ENCODE measurements at regions not wholly inside any gene's neighbourhood (a gene's known extent, or its start where the extent isn't known, plus 50 kb on each side); places are given as distances from the start of the nearest gene placed in this dataset.

DNA sequence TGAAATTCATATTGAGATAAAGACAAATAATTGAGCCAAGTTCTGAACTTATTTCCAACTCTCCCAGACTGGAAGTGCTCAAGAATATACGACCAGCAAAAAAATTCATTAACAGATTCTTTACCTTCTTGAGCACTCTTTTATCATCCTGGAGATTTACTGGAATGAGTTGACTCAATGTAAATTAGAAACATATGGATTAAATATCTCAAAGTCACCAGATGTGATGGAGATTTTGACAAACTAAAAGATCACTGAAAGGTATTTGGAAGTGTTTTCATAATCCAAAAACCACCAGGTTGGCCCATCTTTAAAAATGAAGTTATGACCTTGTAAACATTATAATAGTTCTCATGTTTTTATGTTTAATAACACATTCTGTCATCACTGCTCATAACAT is 433.2 kb upstream of the RASGRP1 start:
- Histone ChIP-seq H3K4me1 (ENCODE audit: control insufficient read depth, insufficient read depth, low read length) (no peaks in the 10 kb centered on the region), H3K4me3 (ENCODE audit: low read depth in 2 of 2, low read length in 2 of 2) (no peak overlapping the region), H3K9me3 (ENCODE audit: control insufficient read depth, insufficient read depth, low read depth, low read length) (no peaks in the 10 kb centered on the region), H3K27ac (ENCODE audit: low read length) (no peak overlapping the region), H3K36me3 (ENCODE audit: control insufficient read depth, insufficient read depth, low read length) (no peaks in the 10 kb centered on the region), H3K27me3 (ENCODE audit: control insufficient read depth, insufficient read depth, low read length) (no peaks in the 10 kb centered on the region)
- DNase-seq (ENCODE audit: low read depth, low spot score) (no peak), ATAC-seq (no peak)
- TF ChIP-seq REST (IDR thresholded peaks at IDR 0.05; ENCODE audit: insufficient read depth in 1 of 2, low read depth in 2 of 2, low read length in 1 of 2) = no peak
- TF ChIP-seq POLR2AphosphoS5 (IDR thresholded peaks at IDR 0.05; ENCODE audit: low read depth, low read length) = no peak
- TF ChIP-seq, protein P1, sequence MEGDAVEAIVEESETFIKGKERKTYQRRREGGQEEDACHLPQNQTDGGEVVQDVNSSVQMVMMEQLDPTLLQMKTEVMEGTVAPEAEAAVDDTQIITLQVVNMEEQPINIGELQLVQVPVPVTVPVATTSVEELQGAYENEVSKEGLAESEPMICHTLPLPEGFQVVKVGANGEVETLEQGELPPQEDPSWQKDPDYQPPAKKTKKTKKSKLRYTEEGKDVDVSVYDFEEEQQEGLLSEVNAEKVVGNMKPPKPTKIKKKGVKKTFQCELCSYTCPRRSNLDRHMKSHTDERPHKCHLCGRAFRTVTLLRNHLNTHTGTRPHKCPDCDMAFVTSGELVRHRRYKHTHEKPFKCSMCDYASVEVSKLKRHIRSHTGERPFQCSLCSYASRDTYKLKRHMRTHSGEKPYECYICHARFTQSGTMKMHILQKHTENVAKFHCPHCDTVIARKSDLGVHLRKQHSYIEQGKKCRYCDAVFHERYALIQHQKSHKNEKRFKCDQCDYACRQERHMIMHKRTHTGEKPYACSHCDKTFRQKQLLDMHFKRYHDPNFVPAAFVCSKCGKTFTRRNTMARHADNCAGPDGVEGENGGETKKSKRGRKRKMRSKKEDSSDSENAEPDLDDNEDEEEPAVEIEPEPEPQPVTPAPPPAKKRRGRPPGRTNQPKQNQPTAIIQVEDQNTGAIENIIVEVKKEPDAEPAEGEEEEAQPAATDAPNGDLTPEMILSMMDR (IDR thresholded peaks at IDR 0.05) = no peak
- intact Hi-C loops (cut with micrococcal nuclease; ENCODE audit: unreplicated experiment) = no loop called here
- in situ Hi-C loops (cut with HindIII; ENCODE audit: low pct_unique_long_range_greater_than_20kb, low sequenced_read_pairs) = no loop called here
- no TSS peak for BruUV-seq (replicated peaks)
- POLR2A ChIA-PET = no interaction called here
- CTCF ChIA-PET = no interaction called here

- H3K27me3 ChIP-seq (ENCODE audit: control insufficient read depth, insufficient read depth, low read length) = no peaks in the 10 kb centered on the region
- intact Hi-C loops (cut with micrococcal nuclease; ENCODE audit: unreplicated experiment) = loop anchor here (10.0 kb wide), 1 partner anchor 155 kb away; no protein-coding TSS in a partner anchor
- CTCF ChIA-PET = no interaction called here
- DNase-seq (ENCODE audit: low read depth, low spot score) (no peak), ATAC-seq (no peak)
- H3K27ac ChIP-seq (ENCODE audit: low read length) = no peak overlapping the region
- H3K36me3 ChIP-seq (ENCODE audit: control insufficient read depth, insufficient read depth, low read length) = no peaks in the 10 kb centered on the region
- in situ Hi-C loops (cut with HindIII; ENCODE audit: low pct_unique_long_range_greater_than_20kb, low sequenced_read_pairs) = no loop called here
- TF ChIP-seq TCF7L2 (IDR thresholded peaks at IDR 0.05; ENCODE audit: low read depth, low read length) (no peak), SIN3A (IDR thresholded peaks at IDR 0.05; ENCODE audit: borderline replicate concordance, insufficient read depth, low read depth, low read length) (no peak), REST (IDR thresholded peaks at IDR 0.05; ENCODE audit: insufficient read depth in 1 of 2, low read depth in 2 of 2, low read length in 1 of 2) (no peak), POLR2AphosphoS5 (IDR thresholded peaks at IDR 0.05; ENCODE audit: low read depth, low read length) (no peak)
- TF ChIP-seq, protein P1 (IDR thresholded peaks at IDR 0.05) = no peak
- POLR2A ChIA-PET = no interaction called here
- BruUV-seq (replicated peaks) = no TSS peak
- H3K9me3 ChIP-seq (ENCODE audit: control insufficient read depth, insufficient read depth, low read depth, low read length) = no peaks in the 10 kb centered on the region
- H3K4me1 ChIP-seq (ENCODE audit: control insufficient read depth, insufficient read depth, low read length) = no peaks in the 10 kb centered on the region
- H3K4me3 ChIP-seq (ENCODE audit: low read depth in 2 of 2, low read length in 2 of 2) = no peak overlapping the region
Observed at GRCh38 chr15:39000008-39000734, 435.6 kb upstream of the RASGRP1 start.

Data from Panc1 (cell line).